CD8-positive, alpha-beta memory T cell (primary cell): ENCODE measurements at regions not wholly inside any gene's neighbourhood (a gene's known extent, or its start where the extent isn't known, plus 50 kb on each side); places are given as distances from the start of the nearest gene placed in this dataset.

ENCODE experiments used
- CTCF ChIA-PET: fragments of 350-600 bp; sonication (Branson Sonifier 250); formaldehyde crosslinking; loops from one replicate; lab custom pipeline; 2021; ENCODE audit warnings: antibody characterized with exemption; lab: Charles Lee
- POLR2A ChIA-PET: fragments of 350-600 bp; sonication (Branson Sonifier 250); formaldehyde crosslinking; loops from one replicate; lab custom pipeline; 2021; ENCODE audit warnings: antibody characterized with exemption; lab: Charles Lee
- DNase-seq, 5 donors: peaks; one replicate each; pipeline versions ENCODE4 v3.0.0 to v3.0.0-alpha.2; 2020 to 2022; ENCODE audit warnings: mixed read lengths in 1 of 5
- H3K27ac ChIP-seq: one replicate; pipeline ENCODE4 v1.7.0; 2013; ENCODE audit warnings: low read depth, mild to moderate bottlenecking, low read length, moderate library complexity
- H3K27me3 ChIP-seq: 2 replicates; pipeline ENCODE4 v1.7.0; 2013; ENCODE audit warnings: low read length, mild to moderate bottlenecking; ENCODE audit not compliant: insufficient read depth, poor library complexity, severe bottlenecking
- H3K36me3 ChIP-seq: 2 replicates; pipeline ENCODE4 v1.7.0; 2013; ENCODE audit warnings: mild to moderate bottlenecking, low read length, moderate library complexity; ENCODE audit not compliant: insufficient read depth
- H3K4me1 ChIP-seq: 2 replicates; pipeline ENCODE4 v1.7.0; 2013; ENCODE audit warnings: mild to moderate bottlenecking, low read length, moderate library complexity; ENCODE audit not compliant: insufficient read depth
- H3K4me3 ChIP-seq: 2 replicates; pipeline ENCODE4 v1.7.0; 2013; ENCODE audit warnings: mild to moderate bottlenecking, low read length
- H3K9me3 ChIP-seq: 2 replicates; pipeline ENCODE4 v1.7.0; 2013; ENCODE audit warnings: mild to moderate bottlenecking, low read length
- H3K27ac Mint-ChIP-seq, 8 donors: one replicate each; pipeline ENCODE4 v1.8.0; 2020 to 2021; ENCODE audit warnings: mixed read lengths in 8 of 8, mild to moderate bottlenecking in 6 of 8, inconsistent platforms in 3 of 8, moderate library complexity in 3 of 8
- H3K27me3 Mint-ChIP-seq, 2 donors: one replicate each; pipeline ENCODE4 v1.8.0; 2020 to 2021; ENCODE audit warnings: mixed read lengths in 2 of 2, mild to moderate bottlenecking in 1 of 2, moderate library complexity in 1 of 2
- H3K36me3 Mint-ChIP-seq, 3 donors: one replicate each; pipeline ENCODE4 v1.8.0; 2020 to 2021; ENCODE audit warnings: mixed read lengths in 3 of 3, inconsistent platforms in 1 of 3, mild to moderate bottlenecking in 1 of 3
- H3K4me1 Mint-ChIP-seq, 3 donors: one replicate each; pipeline ENCODE4 v1.8.0; 2020 to 2021; ENCODE audit warnings: mixed read lengths in 3 of 3, inconsistent platforms in 1 of 3, mild to moderate bottlenecking in 1 of 3
- H3K4me3 Mint-ChIP-seq, 7 donors: one replicate each; pipeline ENCODE4 v1.8.0; 2020 to 2021; ENCODE audit warnings: mixed read lengths in 7 of 7, mild to moderate bottlenecking in 6 of 7, moderate library complexity in 4 of 7, inconsistent platforms in 2 of 7
- H3K9me3 Mint-ChIP-seq, 5 donors: one replicate each; pipeline ENCODE4 v1.8.0; 2020 to 2022; ENCODE audit warnings: mixed read lengths in 5 of 5, mild to moderate bottlenecking in 3 of 5, moderate library complexity in 2 of 5, inconsistent platforms in 1 of 5

GRCh38 chr6:25027221-25027916 lies 91.6 kb upstream of the RIPOR2 start:
- peak overlapping the region; percentile 63 to 90 (median 81) for H3K4me3 Mint-ChIP-seq
- peaks cover 58 to 74% (median 61%) of the 10 kb centered on the region in 3 donors for H3K4me1 Mint-ChIP-seq
- Histone ChIP-seq H3K27me3 (no peaks in the 10 kb centered on the region), H3K27ac (peak overlapping the region; percentile 11), H3K4me3 (peak overlapping the region; percentile 44), H3K4me1 (peaks cover 35% of the 10 kb centered on the region), H3K36me3 (no peaks in the 10 kb centered on the region), H3K9me3 (no peaks in the 10 kb centered on the region)
- no peaks in the 10 kb centered on the region for H3K9me3 Mint-ChIP-seq
- CTCF ChIA-PET, result interaction anchor here (0.7 to 6.8 kb wide), 36 partner anchors 10 to 361 kb away, joined by 3 to 78 read pairs (median 5); partner anchors contain the start of genes ACOT13 and TDP2
- peak overlapping the region; percentile 78 to 96 (median 88) for H3K27ac Mint-ChIP-seq
- no peaks in the 10 kb centered on the region for H3K27me3 Mint-ChIP-seq
- DNase-seq, result peak; percentile 63 to 85 (median 67)
- H3K36me3 Mint-ChIP-seq, result peaks cover 0 to 33% (median 9%) of the 10 kb centered on the region in 3 donors
- POLR2A ChIA-PET, result interaction anchor here (0.6 to 2.8 kb wide), 10 partner anchors 8 to 309 kb away, joined by 3 to 21 read pairs (median 4); partner anchors contain the start of gene C6orf62

GRCh38 chr6:25028328-25028727 lies 92.6 kb upstream of the RIPOR2 start:
- POLR2A ChIA-PET, result interaction anchor here (1.1 kb wide), 1 partner anchor 8 kb away, joined by 3 read pairs; no protein-coding TSS in a partner anchor
- Histone ChIP-seq H3K4me1 (peaks cover 35% of the 10 kb centered on the region), H3K27ac (no peak overlapping the region)

GRCh38 chr6:25032934-25033333 lies 97.2 kb upstream of the RIPOR2 start:
- DNase-seq, result no peak
- Mint-ChIP-seq H3K27me3 (no peaks in the 10 kb centered on the region), H3K27ac (peak overlapping the region in 5 of 8 donors; percentile 17 to 79 (median 60)), H3K9me3 (no peaks in the 10 kb centered on the region), H3K36me3 (peaks cover 0 to 22% (median 6%) of the 10 kb centered on the region in 3 donors), H3K4me1 (peaks cover 69 to 85% (median 75%) of the 10 kb centered on the region in 3 donors), H3K4me3 (peak overlapping the region in 2 of 7 donors; percentile 3 to 62)
- Histone ChIP-seq H3K4me1 (peaks cover 38% of the 10 kb centered on the region), H3K27ac (no peak overlapping the region), H3K36me3 (no peaks in the 10 kb centered on the region), H3K27me3 (no peaks in the 10 kb centered on the region), H3K4me3 (no peak overlapping the region), H3K9me3 (no peaks in the 10 kb centered on the region)
- CTCF ChIA-PET, result interaction anchor here (0.9 to 2.1 kb wide), 4 partner anchors 8 to 38 kb away, joined by 3 to 14 read pairs (median 3); no protein-coding TSS in a partner anchor
- POLR2A ChIA-PET, result interaction anchor here (1.0 kb wide), 1 partner anchor 10 kb away, joined by 7 read pairs; no protein-coding TSS in a partner anchor

More at GRCh38 chr6:25028328-25028727, 92.6 kb upstream of the RIPOR2 start:
- H3K27me3 ChIP-seq, result no peaks in the 10 kb centered on the region
- peaks cover 0 to 29% (median 9%) of the 10 kb centered on the region in 3 donors for H3K36me3 Mint-ChIP-seq
- no peaks in the 10 kb centered on the region for H3K36me3 ChIP-seq
- H3K27me3 Mint-ChIP-seq, result no peaks in the 10 kb centered on the region
- peak overlapping the region in 3 of 7 donors; percentile 11 to 84 (median 82) for H3K4me3 Mint-ChIP-seq
- H3K4me3 ChIP-seq, result no peak overlapping the region
- no peak for DNase-seq
- peak overlapping the region; percentile 18 to 96 (median 76) for H3K27ac Mint-ChIP-seq
- H3K4me1 Mint-ChIP-seq, result peaks cover 63 to 79% (median 68%) of the 10 kb centered on the region in 3 donors
- H3K9me3 Mint-ChIP-seq, result no peaks in the 10 kb centered on the region
- H3K9me3 ChIP-seq, result no peaks in the 10 kb centered on the region
- CTCF ChIA-PET, result interaction anchor here (1.1 to 6.8 kb wide), 12 partner anchors 9 to 172 kb away, joined by 3 to 78 read pairs (median 14); no protein-coding TSS in a partner anchor

GRCh38 chr6:25034431-25034921 lies 98.7 kb upstream of the RIPOR2 start:
- ChIA-PET CTCF (interaction anchor here (0.7 to 7.1 kb wide), 6 partner anchors 8 to 101 kb away, joined by 3 to 77 read pairs (median 6); no protein-coding TSS in a partner anchor), POLR2A (interaction anchor here (1.1 kb wide), 1 partner anchor 104 kb away, joined by 3 read pairs; no protein-coding TSS in a partner anchor)
- H3K27ac Mint-ChIP-seq, result peak overlapping the region; percentile 94 to 99 (median 97)
- Histone ChIP-seq H3K36me3 (no peaks in the 10 kb centered on the region), H3K4me1 (peaks cover 48% of the 10 kb centered on the region), H3K9me3 (no peaks in the 10 kb centered on the region), H3K27ac (peak overlapping the region; percentile 55), H3K4me3 (peak overlapping the region; percentile 65), H3K27me3 (no peaks in the 10 kb centered on the region)
- H3K36me3 Mint-ChIP-seq, result peaks cover 0 to 17% (median 6%) of the 10 kb centered on the region in 3 donors
- H3K4me3 Mint-ChIP-seq, result peak overlapping the region; percentile 82 to 89 (median 87)
- peaks cover 75 to 92% (median 80%) of the 10 kb centered on the region in 3 donors for H3K4me1 Mint-ChIP-seq
- no peak for DNase-seq
- H3K27me3 Mint-ChIP-seq, result no peaks in the 10 kb centered on the region
- H3K9me3 Mint-ChIP-seq, result no peaks in the 10 kb centered on the region

GRCh38 chr6:25035174-25035511 lies 99.4 kb upstream of the RIPOR2 start:
- H3K9me3 ChIP-seq, result no peaks in the 10 kb centered on the region
- Mint-ChIP-seq H3K4me1 (peaks cover 73 to 92% (median 81%) of the 10 kb centered on the region in 3 donors), H3K4me3 (peak overlapping the region; percentile 82 to 89 (median 87)), H3K27ac (peak overlapping the region; percentile 94 to 99 (median 97)), H3K36me3 (peaks cover 0 to 14% (median 2%) of the 10 kb centered on the region in 3 donors), H3K27me3 (no peaks in the 10 kb centered on the region), H3K9me3 (no peaks in the 10 kb centered on the region)
- H3K27me3 ChIP-seq, result no peaks in the 10 kb centered on the region
- peak overlapping the region; percentile 65 for H3K4me3 ChIP-seq
- H3K27ac ChIP-seq, result peak overlapping the region; percentile 55
- ChIA-PET CTCF (interaction anchor here (0.8 to 7.1 kb wide), 7 partner anchors 8 to 43 kb away, joined by 3 to 77 read pairs (median 5); no protein-coding TSS in a partner anchor), POLR2A (interaction anchor here (1.5 to 1.6 kb wide), 2 partner anchors 7 to 9 kb away, joined by 3 to 8 read pairs; no protein-coding TSS in a partner anchor)
- no peak for DNase-seq
- peaks cover 55% of the 10 kb centered on the region for H3K4me1 ChIP-seq
- H3K36me3 ChIP-seq, result no peaks in the 10 kb centered on the region

- no peaks in the 10 kb centered on the region for H3K9me3 Mint-ChIP-seq
- H3K27ac Mint-ChIP-seq, result peak overlapping the region; percentile 94 to 99 (median 97)
- H3K27me3 Mint-ChIP-seq, result no peaks in the 10 kb centered on the region
- H3K27me3 ChIP-seq, result no peaks in the 10 kb centered on the region
- H3K4me3 Mint-ChIP-seq, result peak overlapping the region; percentile 82 to 89 (median 87)
- H3K27ac ChIP-seq, result peak overlapping the region; percentile 55
- peaks cover 75 to 95% (median 86%) of the 10 kb centered on the region in 3 donors for H3K4me1 Mint-ChIP-seq
- H3K36me3 Mint-ChIP-seq, result peaks cover 0 to 12% (median 2%) of the 10 kb centered on the region in 3 donors
- CTCF ChIA-PET, result interaction anchor here (0.8 to 7.1 kb wide), 7 partner anchors 9 to 44 kb away, joined by 3 to 77 read pairs (median 4); no protein-coding TSS in a partner anchor
- no peaks in the 10 kb centered on the region for H3K9me3 ChIP-seq
- POLR2A ChIA-PET, result interaction anchor here (0.6 to 1.6 kb wide), 4 partner anchors 8 to 369 kb away, joined by 3 to 8 read pairs (median 3); partner anchors contain the start of genes ACOT13 and TDP2
- peak overlapping the region; percentile 65 for H3K4me3 ChIP-seq
- peaks cover 61% of the 10 kb centered on the region for H3K4me1 ChIP-seq
- DNase-seq, result no peak
- H3K36me3 ChIP-seq, result no peaks in the 10 kb centered on the region
Measured at GRCh38 chr6:25035512-25036435, 100.0 kb upstream of the RIPOR2 start.

GRCh38 chr6:25036461-25036860 lies 100.7 kb upstream of the RIPOR2 start:
- Histone ChIP-seq H3K4me1 (peaks cover 65% of the 10 kb centered on the region), H3K4me3 (peak overlapping the region; percentile 65), H3K27me3 (no peaks in the 10 kb centered on the region), H3K9me3 (no peaks in the 10 kb centered on the region), H3K27ac (no peak overlapping the region), H3K36me3 (no peaks in the 10 kb centered on the region)
- Mint-ChIP-seq H3K36me3 (peaks cover 0 to 12% (median 2%) of the 10 kb centered on the region in 3 donors), H3K4me1 (peaks cover 79 to 96% (median 88%) of the 10 kb centered on the region in 3 donors), H3K27me3 (no peaks in the 10 kb centered on the region), H3K9me3 (no peaks in the 10 kb centered on the region), H3K27ac (peak overlapping the region; percentile 94 to 99 (median 97)), H3K4me3 (peak overlapping the region; percentile 82 to 89 (median 87))
- POLR2A ChIA-PET, result interaction anchor here (1.5 to 1.6 kb wide), 2 partner anchors 9 to 10 kb away, joined by 3 to 8 read pairs; no protein-coding TSS in a partner anchor
- DNase-seq, result no peak
- CTCF ChIA-PET, result interaction anchor here (0.9 to 7.1 kb wide), 3 partner anchors 10 to 35 kb away, joined by 3 to 77 read pairs (median 19); no protein-coding TSS in a partner anchor
